ENCODE measurements at regions not wholly inside any gene's neighbourhood (a gene's known extent, or its start where the extent isn't known, plus 50 kb on each side); places are given as distances from the start of the nearest gene placed in this dataset.

DNA sequence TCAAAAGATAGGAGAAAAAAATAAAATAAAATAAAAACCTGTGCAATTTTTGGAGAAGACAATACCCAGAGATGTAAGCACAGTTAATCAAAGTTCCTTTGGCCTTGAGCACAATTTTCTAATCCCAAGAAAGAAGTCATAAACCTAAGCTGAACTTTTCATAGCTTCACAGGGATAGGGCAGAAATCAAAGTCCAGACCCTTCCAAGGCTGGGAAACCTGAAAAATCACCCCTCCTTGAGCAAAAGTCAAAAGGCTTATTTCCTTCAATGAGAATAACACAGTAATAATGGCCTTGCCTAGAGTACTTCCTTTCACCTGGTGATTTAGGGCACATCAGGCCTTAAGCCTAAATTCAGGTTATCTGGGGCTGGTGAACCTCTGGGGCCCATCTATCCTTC lies 415.0 kb upstream of the BTBD3 start:
- Histone ChIP-seq H3F3A (replicated peaks; ENCODE audit: insufficient read depth) (no peaks in the 10 kb centered on the region), H3K4me3 (ENCODE audit: low read depth in 2 of 2, low read length in 1 of 2) (no peak overlapping the region), H3K79me2 (ENCODE audit: insufficient read depth) (no peaks in the 10 kb centered on the region), H3K27ac (ENCODE audit: low read depth in 2 of 2, low read length in 1 of 2) (no peak overlapping the region), H3K4me1 (ENCODE audit: control insufficient read depth in 1 of 2, insufficient read depth in 2 of 2, low read depth in 1 of 2, low read length in 1 of 2) (no peaks in the 10 kb centered on the region; a peak in 1 of 4 replicates), H3K27me3 (ENCODE audit: insufficient read depth) (no peaks in the 10 kb centered on the region), H2AFZ (ENCODE audit: low read depth) (no peak overlapping the region), H4K20me1 (ENCODE audit: insufficient read depth) (no peaks in the 10 kb centered on the region), H3K9me2 (no peaks in the 10 kb centered on the region), H3K4me2 (no peak overlapping the region), H3K9me3 (no peaks in the 10 kb centered on the region), H3K9ac (no peak overlapping the region), H3K36me3 (replicated peaks in 1 of 2; ENCODE audit: control insufficient read depth in 1 of 2, insufficient read depth in 2 of 2, low read length in 1 of 2) (no peaks in the 10 kb centered on the region)
- CTCF ChIA-PET = no interaction called here
- POLR2A ChIA-PET = no interaction called here
- DNase-seq = no peak
- TF ChIP-seq USF2 (IDR thresholded peaks at IDR 0.05; ENCODE audit: borderline replicate concordance, low read depth, low read length) = no peak
- no peak for TF ChIP-seq CHD2 (IDR thresholded peaks at IDR 0.05; ENCODE audit: low read length, partially characterized antibody)
- no peak for TF ChIP-seq EZH2phosphoT487 (IDR thresholded peaks at IDR 0.05; ENCODE audit: borderline replicate concordance, low read depth)
- TF ChIP-seq EP300 (IDR thresholded peaks at IDR 0.05; ENCODE audit: borderline replicate concordance in 1 of 2, low read depth in 1 of 2, low read length in 1 of 2) = no peak
- no peak for TF ChIP-seq TAF1 (IDR thresholded peaks at IDR 0.05; ENCODE audit: borderline replicate concordance, low read depth, low read length)
- no peak for TF ChIP-seq MXI1 (IDR thresholded peaks at IDR 0.05; ENCODE audit: low read depth, low read length)
- no peak for TF ChIP-seq GABPA (IDR thresholded peaks at IDR 0.05; ENCODE audit: low read depth)
- no peak for TF ChIP-seq GATA2 (CRISPR knock-in tag; IDR thresholded peaks at IDR 0.05)
- TF ChIP-seq SMC3 (IDR thresholded peaks at IDR 0.05; ENCODE audit: low read depth, low read length) = no peak
- TF ChIP-seq ELF1 (IDR thresholded peaks at IDR 0.05) = no peak
- TF ChIP-seq RXRA (IDR thresholded peaks at IDR 0.05; ENCODE audit: borderline replicate concordance, low read depth) = no peak
- TF ChIP-seq RFX5 (IDR thresholded peaks at IDR 0.05; ENCODE audit: low read length) = no peak
- TF ChIP-seq PBX3 (IDR thresholded peaks at IDR 0.05) = no peak
- no peak for TF ChIP-seq NRF1 (IDR thresholded peaks at IDR 0.05; ENCODE audit: low read depth, low read length)
- TF ChIP-seq, protein P1, sequence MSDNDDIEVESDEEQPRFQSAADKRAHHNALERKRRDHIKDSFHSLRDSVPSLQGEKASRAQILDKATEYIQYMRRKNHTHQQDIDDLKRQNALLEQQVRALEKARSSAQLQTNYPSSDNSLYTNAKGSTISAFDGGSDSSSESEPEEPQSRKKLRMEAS (IDR thresholded peaks at IDR 0.05; ENCODE audit: low read depth) = no peak
- no peak for TF ChIP-seq JUND (IDR thresholded peaks at IDR 0.05)
- TF ChIP-seq, protein P2, sequence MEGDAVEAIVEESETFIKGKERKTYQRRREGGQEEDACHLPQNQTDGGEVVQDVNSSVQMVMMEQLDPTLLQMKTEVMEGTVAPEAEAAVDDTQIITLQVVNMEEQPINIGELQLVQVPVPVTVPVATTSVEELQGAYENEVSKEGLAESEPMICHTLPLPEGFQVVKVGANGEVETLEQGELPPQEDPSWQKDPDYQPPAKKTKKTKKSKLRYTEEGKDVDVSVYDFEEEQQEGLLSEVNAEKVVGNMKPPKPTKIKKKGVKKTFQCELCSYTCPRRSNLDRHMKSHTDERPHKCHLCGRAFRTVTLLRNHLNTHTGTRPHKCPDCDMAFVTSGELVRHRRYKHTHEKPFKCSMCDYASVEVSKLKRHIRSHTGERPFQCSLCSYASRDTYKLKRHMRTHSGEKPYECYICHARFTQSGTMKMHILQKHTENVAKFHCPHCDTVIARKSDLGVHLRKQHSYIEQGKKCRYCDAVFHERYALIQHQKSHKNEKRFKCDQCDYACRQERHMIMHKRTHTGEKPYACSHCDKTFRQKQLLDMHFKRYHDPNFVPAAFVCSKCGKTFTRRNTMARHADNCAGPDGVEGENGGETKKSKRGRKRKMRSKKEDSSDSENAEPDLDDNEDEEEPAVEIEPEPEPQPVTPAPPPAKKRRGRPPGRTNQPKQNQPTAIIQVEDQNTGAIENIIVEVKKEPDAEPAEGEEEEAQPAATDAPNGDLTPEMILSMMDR (IDR thresholded peaks at IDR 0.05) = no peak
- no peak for TF ChIP-seq SIN3A (IDR thresholded peaks at IDR 0.05; ENCODE audit: borderline replicate concordance, low read depth, low read length)
- TF ChIP-seq IRF3 (IDR thresholded peaks at IDR 0.05; ENCODE audit: low read depth, low read length) = no peak
